ENCODE measurements at regions not wholly inside any gene's neighbourhood (a gene's known extent, or its start where the extent isn't known, plus 50 kb on each side); places are given as distances from the start of the nearest gene placed in this dataset.
A peak's percentile ranks its signal among the peaks of the same experiment; 100 is the strongest.

- H3K4me3 Mint-ChIP-seq = no peak overlapping the region
- no peaks in the 10 kb centered on the region for H3K36me3 Mint-ChIP-seq
- H3K9me3 Mint-ChIP-seq = peaks cover 0 to 2% (median 0%) of the 10 kb centered on the region in 3 donors
- no peaks in the 10 kb centered on the region for H3K4me1 Mint-ChIP-seq
- no peak overlapping the region for H3K27ac Mint-ChIP-seq
- H3K27me3 Mint-ChIP-seq = peaks cover 5% of the 10 kb centered on the region
Measured at GRCh38 chr20:40809361-40809760, 120.3 kb upstream of the MAFB start.

DNA sequence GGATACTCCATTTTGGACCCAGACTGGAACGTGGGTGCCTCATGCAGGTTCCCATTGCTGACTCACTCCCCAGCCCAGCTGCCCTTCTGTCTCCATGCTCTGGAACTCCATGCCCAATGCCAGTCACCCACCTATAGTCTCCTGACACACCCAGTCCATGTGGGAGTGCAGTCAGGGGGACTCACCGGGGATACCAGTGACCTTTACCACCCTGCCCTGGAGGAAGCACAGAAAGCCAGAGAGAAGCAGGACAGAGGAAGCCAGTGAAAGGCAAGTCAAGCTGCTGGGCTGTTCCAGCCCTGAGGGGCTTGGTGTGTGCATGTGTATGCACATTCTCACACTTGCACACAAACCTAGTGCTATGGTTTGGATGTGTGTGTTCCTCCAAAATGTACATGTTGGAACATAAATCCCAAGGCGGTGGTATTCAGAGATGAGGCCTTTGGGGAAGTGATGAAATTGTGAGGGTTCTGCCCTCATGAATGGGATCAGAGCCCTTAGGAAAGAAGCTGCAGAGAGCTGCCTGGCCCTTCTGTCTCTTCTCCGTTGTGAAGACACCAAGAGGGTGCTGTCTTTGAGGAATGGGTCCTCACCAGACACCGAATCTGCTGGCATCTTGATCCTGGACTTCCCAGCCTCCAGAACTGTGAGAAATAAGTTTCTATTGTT is 121.4 kb upstream of the MAFB start:
- Mint-ChIP-seq H3K27me3 (peaks cover 6% of the 10 kb centered on the region), H3K4me3 (no peak overlapping the region), H3K4me1 (no peaks in the 10 kb centered on the region), H3K27ac (no peak overlapping the region), H3K9me3 (peaks cover 0 to 2% (median 0%) of the 10 kb centered on the region in 3 donors), H3K36me3 (no peaks in the 10 kb centered on the region)

GRCh38 chr20:40811004-40811403 is 122.0 kb upstream of the MAFB start:
- Mint-ChIP-seq H3K27ac (no peak overlapping the region), H3K4me1 (no peaks in the 10 kb centered on the region), H3K9me3 (peaks cover 0 to 2% (median 0%) of the 10 kb centered on the region in 3 donors), H3K27me3 (peaks cover 7% of the 10 kb centered on the region), H3K4me3 (no peak overlapping the region), H3K36me3 (no peaks in the 10 kb centered on the region)

DNA sequence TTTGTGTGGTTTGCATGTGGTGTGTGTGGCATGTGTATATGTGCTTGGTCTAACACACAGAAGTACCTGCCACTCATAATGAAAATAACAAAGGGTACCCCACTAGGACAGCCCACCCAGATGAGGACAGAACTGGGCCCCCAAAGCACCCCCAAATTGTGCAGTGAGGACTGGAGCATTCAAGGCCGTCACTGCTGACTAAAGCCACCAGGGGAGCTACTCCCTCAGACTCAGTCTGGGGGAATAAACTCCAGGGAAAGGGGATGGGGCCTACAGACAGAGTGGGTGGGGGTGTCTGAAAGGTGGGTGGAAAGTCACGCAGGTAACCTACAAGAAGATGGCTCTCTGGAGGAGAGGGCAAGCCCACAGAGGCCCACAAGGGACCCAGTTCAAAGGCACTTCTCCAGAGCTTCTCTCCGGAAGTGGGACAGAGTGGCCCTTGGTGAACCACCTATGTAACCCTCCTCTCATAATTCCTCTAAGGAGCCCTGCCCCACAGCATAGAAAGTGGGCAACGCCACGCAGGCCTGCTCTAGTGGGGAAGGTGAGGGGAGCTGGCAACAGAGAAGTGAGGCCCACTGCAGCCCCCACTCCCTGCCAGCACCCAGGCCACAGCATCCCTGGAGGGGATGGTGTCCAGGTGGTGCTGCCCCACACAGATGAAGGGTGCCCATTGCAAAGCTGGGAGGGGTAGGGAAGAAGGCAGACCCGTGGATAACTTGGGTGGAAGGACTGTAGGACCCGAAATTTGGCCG is 122.8 kb upstream of the MAFB start:
- H3K9me3 Mint-ChIP-seq = no peaks in the 10 kb centered on the region
- no peak overlapping the region for H3K4me3 Mint-ChIP-seq
- H3K4me1 Mint-ChIP-seq = no peaks in the 10 kb centered on the region
- H3K36me3 Mint-ChIP-seq = no peaks in the 10 kb centered on the region
- H3K27me3 Mint-ChIP-seq = peaks cover 7% of the 10 kb centered on the region
- no peak overlapping the region for H3K27ac Mint-ChIP-seq

GRCh38 chr20:40812415-40812925 is 123.4 kb upstream of the MAFB start:
- H3K4me1 Mint-ChIP-seq = no peaks in the 10 kb centered on the region
- peaks cover 0 to 2% (median 0%) of the 10 kb centered on the region in 3 donors for H3K9me3 Mint-ChIP-seq
- peaks cover 3% of the 10 kb centered on the region for H3K27me3 Mint-ChIP-seq
- no peak overlapping the region for H3K27ac Mint-ChIP-seq
- no peaks in the 10 kb centered on the region for H3K36me3 Mint-ChIP-seq
- H3K4me3 Mint-ChIP-seq = no peak overlapping the region

- Mint-ChIP-seq H3K4me1 (no peaks in the 10 kb centered on the region), H3K4me3 (no peak overlapping the region), H3K27me3 (peaks cover 3% of the 10 kb centered on the region), H3K36me3 (no peaks in the 10 kb centered on the region), H3K27ac (no peak overlapping the region), H3K9me3 (peaks cover 0 to 2% (median 0%) of the 10 kb centered on the region in 3 donors)
Measured at GRCh38 chr20:40813029-40813431, 124.0 kb upstream of the MAFB start.

DNA sequence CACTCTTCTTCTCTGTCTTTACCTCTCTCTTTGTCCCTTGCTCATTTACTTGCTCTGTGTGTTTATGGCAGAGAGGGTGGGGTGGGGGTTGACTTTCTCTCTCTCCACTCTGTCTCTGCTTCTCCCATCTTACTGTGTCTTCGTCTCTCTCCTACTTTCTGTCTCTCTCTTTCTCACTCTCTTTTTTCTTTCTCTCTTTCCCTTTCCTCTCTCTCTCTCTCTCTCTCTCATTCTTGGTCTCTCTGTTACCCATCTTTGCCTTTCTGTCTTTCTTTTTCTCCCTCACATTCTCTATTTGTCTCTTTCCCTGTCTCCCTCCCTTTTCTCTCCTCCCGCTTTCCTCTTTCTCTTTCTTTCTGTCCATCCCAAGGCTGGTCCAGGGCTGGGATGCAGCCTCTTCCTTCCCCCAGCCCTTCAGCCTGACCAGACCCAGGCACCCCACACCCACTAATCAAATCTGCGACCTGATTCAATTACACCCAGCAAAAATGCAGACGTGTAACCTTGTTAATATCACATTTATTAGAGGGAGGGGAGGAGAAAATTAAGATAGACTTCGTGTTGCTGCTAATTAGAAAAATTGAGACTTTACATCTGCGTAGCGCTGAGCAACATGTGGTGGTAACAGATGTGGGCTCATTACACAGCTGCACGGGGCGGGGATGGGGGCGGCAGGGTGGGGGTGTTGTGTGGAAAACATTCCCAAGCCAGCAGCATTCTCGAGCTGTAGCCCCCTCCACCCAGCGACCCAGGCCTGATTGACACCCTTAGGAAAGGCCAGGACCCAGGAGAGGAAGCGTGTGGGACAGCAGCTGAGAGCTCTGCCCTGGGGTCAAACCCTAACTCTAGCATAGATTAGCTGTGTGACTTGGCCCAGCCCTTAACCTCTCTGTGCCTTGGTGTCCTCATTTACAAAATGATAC is 124.9 kb upstream of the MAFB start:
- Mint-ChIP-seq H3K4me3 (no peak overlapping the region), H3K9me3 (peaks cover 0 to 2% (median 0%) of the 10 kb centered on the region in 3 donors), H3K27ac (peak overlapping the region in 1 of 3 donors; percentile 55), H3K27me3 (peaks cover 3% of the 10 kb centered on the region), H3K36me3 (no peaks in the 10 kb centered on the region), H3K4me1 (no peaks in the 10 kb centered on the region)

GRCh38 chr20:40814631-40814960 is 125.6 kb upstream of the MAFB start:
- Mint-ChIP-seq H3K27me3 (peaks cover 3% of the 10 kb centered on the region), H3K4me1 (no peaks in the 10 kb centered on the region), H3K9me3 (peaks cover 0 to 2% (median 0%) of the 10 kb centered on the region in 3 donors), H3K36me3 (no peaks in the 10 kb centered on the region), H3K4me3 (no peak overlapping the region), H3K27ac (no peak overlapping the region)

DNA sequence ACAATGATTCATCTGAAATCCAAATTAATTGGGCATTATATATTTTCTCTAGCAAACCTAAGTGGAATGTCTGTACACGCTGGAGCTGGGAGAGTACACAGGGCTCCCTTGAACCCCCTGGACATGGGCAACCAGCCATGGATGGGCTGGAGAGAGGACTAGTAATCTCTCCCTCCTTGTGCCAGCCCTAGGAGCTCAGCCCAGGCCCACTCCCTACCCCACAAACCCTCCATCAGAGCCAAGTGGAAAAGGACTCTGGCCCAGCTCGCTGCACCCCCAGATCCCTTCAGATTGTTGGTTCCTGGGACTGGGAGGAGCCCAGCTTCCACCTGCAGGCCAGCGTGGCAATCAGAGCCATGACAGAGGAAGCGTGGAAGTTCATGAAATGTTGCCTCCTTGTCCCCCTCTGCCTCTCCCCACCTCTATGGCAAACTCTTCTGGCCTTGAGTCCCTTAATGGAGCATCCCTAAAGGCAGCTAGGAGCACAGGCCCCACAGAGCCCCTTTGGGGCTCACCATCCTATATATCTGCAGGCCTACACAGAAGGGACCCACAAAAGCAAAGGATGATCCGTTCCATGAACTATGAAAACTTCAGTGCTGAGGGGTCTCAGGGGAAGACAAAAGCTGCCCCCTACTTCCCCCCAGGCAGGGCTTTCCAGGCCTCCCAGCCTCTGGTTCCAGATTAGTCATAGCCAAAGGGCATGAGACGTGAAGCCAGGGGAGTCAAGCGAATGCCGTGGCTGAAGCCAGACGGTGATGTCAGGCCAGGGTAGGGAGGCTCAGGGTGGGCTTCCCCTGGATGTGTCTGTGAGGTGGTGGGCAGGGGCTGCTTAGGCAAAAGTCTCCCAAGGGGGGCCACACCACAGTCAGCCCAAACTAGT is 126.4 kb upstream of the MAFB start:
- Mint-ChIP-seq H3K27me3 (peaks cover 3% of the 10 kb centered on the region), H3K27ac (no peak overlapping the region), H3K4me3 (no peak overlapping the region), H3K4me1 (no peaks in the 10 kb centered on the region), H3K9me3 (peaks cover 0 to 2% (median 0%) of the 10 kb centered on the region in 3 donors), H3K36me3 (no peaks in the 10 kb centered on the region)

DNA sequence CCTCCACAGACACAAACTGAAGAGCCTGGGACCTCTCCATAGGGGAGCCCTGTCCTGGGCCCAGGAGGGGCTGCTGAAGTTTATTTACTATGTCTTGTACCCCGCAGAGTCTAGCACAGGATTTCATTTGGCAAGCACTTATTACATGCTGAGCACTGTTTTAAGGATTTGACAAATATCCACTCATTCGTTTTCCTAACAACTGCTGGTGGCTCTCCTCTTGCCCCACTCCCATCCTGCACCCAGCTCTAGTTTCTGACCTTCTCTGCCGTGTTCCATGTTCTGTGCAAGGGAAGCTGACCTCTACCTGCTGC is 127.0 kb upstream of the MAFB start:
- Mint-ChIP-seq H3K9me3 (peaks cover 0 to 2% (median 0%) of the 10 kb centered on the region in 3 donors), H3K27ac (no peak overlapping the region), H3K4me3 (no peak overlapping the region), H3K4me1 (no peaks in the 10 kb centered on the region), H3K27me3 (peaks cover 3% of the 10 kb centered on the region), H3K36me3 (no peaks in the 10 kb centered on the region)

DNA sequence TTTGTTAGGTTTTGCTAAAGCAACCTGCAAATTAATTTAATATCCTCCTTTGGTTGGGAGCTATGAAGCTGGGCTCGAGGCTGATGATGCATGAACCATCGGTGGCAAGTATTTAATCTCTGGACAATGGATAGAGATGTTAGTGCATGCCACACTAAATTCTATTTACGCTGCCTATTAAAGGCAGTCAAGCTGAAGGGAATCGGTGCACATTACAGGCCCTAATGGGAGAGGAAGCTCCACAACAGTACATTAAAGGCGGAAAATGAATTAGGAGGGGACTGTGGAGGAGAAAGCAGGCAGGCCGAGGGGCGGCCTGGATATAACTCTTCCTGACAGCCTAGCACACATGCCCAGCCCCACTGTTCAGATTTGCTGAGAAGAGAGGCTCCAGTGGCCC is 132.4 kb upstream of the MAFB start:
- H3K4me1 Mint-ChIP-seq = no peaks in the 10 kb centered on the region
- H3K4me3 Mint-ChIP-seq = no peak overlapping the region
- no peaks in the 10 kb centered on the region for H3K36me3 Mint-ChIP-seq
- H3K27ac Mint-ChIP-seq = no peak overlapping the region
- H3K9me3 Mint-ChIP-seq = peaks cover 2 to 7% (median 4%) of the 10 kb centered on the region in 3 donors
- H3K27me3 Mint-ChIP-seq = peaks cover 4% of the 10 kb centered on the region

DNA sequence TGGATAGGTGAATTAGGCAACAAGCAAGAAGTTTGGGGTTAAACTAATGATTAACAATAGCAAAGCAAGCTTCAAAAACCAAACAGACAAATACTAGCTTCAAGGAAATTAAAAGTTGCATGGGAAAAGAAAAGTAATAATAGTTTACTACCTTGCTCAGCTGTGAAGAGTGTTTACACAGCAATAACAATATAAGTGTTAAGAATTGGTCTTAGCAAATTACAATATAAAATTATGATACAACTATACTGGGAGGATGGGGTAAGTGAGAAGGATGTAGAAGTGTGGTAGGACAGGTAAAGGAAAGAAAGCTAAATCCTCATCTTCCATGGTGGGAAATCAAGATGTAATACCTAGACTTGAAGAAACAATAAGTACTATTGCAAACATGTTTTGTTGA is 137.7 kb upstream of the MAFB start:
- Mint-ChIP-seq H3K9me3 (peaks cover 0 to 7% (median 4%) of the 10 kb centered on the region in 3 donors), H3K27ac (no peak overlapping the region), H3K27me3 (peaks cover 4% of the 10 kb centered on the region), H3K4me3 (no peak overlapping the region), H3K4me1 (no peaks in the 10 kb centered on the region), H3K36me3 (no peaks in the 10 kb centered on the region)

DNA sequence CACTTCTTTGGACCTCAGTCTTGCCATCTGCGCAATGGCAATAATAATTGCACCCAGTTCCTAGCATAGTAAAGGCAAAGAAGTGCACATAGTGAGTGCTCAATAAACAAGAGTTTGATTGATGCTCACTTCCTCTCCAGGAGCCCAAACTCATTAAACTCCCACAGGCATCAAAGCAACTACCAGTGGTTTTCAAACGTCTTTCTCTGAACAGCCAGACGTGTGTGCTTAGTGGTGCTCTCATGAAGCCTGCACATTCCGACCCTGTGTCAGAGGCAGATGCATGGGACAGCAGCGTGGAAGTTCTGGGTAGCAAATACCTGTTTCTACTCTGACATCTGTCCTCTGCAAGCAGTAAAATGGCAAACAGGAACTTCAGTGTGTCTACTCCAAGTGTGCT is 146.3 kb upstream of the MAFB start:
- no peaks in the 10 kb centered on the region for H3K36me3 Mint-ChIP-seq
- H3K4me1 Mint-ChIP-seq = no peaks in the 10 kb centered on the region
- H3K4me3 Mint-ChIP-seq = no peak overlapping the region
- H3K27ac Mint-ChIP-seq = no peak overlapping the region
- peaks cover 0 to 10% (median 5%) of the 10 kb centered on the region in 3 donors for H3K9me3 Mint-ChIP-seq
- H3K27me3 Mint-ChIP-seq = peaks cover 10% of the 10 kb centered on the region

- H3K4me3 Mint-ChIP-seq = no peak overlapping the region
- H3K4me1 Mint-ChIP-seq = no peaks in the 10 kb centered on the region
- peaks cover 11% of the 10 kb centered on the region for H3K27me3 Mint-ChIP-seq
- no peak overlapping the region for H3K27ac Mint-ChIP-seq
- peaks cover 3% of the 10 kb centered on the region for H3K36me3 Mint-ChIP-seq
- H3K9me3 Mint-ChIP-seq = peaks cover 0 to 8% (median 5%) of the 10 kb centered on the region in 3 donors
Measured at GRCh38 chr20:40838509-40838908, 149.5 kb upstream of the MAFB start.
